Activated CD4-positive, CD25-positive, alpha-beta regulatory T cell treated with anti-CD3 and anti-CD28 coated beads, Interleukin-2, amount 50 U/mL, for 24 hours (primary cell): ENCODE measurements at regions not wholly inside any gene's neighbourhood (a gene's known extent, or its start where the extent isn't known, plus 50 kb on each side); places are given as distances from the start of the nearest gene placed in this dataset.

Experiments used
- ATAC-seq, 2 donors: fragments of 150-1000 bp; cut with Tn5 transposase; one replicate each; pipeline ENCODE4 v1.10.0; 2021; ENCODE audit warnings: mild to moderate bottlenecking in 1 of 2, moderate library complexity in 1 of 2

- ATAC-seq: no peak
These were observed 114.8 kb upstream of the FOXF1 start for GRCh38 chr16:86395477-86395876.

GRCh38 chr16:86396422-86396821, 113.9 kb upstream of the FOXF1 start:
- no peak for ATAC-seq

- no peak for ATAC-seq
These were observed 113.4 kb upstream of the FOXF1 start for GRCh38 chr16:86396901-86397311.

- no peak for ATAC-seq
These were observed 112.1 kb upstream of the FOXF1 start for GRCh38 chr16:86398201-86398600.

- ATAC-seq: no peak
These were observed 111.7 kb upstream of the FOXF1 start for GRCh38 chr16:86398622-86399021.

GRCh38 chr16:86401126-86401525, 109.2 kb upstream of the FOXF1 start:
- no peak for ATAC-seq

- no peak for ATAC-seq
These were observed 107.2 kb upstream of the FOXF1 start for GRCh38 chr16:86403085-86403484.

- ATAC-seq: no peak
These were observed 106.7 kb upstream of the FOXF1 start for GRCh38 chr16:86403541-86404163.

GRCh38 chr16:86404678-86405077, 105.6 kb upstream of the FOXF1 start:
- ATAC-seq: no peak

GRCh38 chr16:86405319-86405718, 105.0 kb upstream of the FOXF1 start:
- no peak for ATAC-seq

GRCh38 chr16:86406056-86406455, 104.3 kb upstream of the FOXF1 start:
- ATAC-seq: no peak

GRCh38 chr16:86408685-86409084, 101.6 kb upstream of the FOXF1 start:
- ATAC-seq: no peak

- ATAC-seq: no peak
These were observed 100.2 kb upstream of the FOXF1 start for GRCh38 chr16:86410081-86410480.

GRCh38 chr16:86410529-86410928, 99.8 kb upstream of the FOXF1 start:
- ATAC-seq: no peak

GRCh38 chr16:86411897-86412296, 98.4 kb upstream of the FOXF1 start:
- no peak for ATAC-seq

GRCh38 chr16:86414991-86415740, 95.2 kb upstream of the FOXF1 start:
- no peak for ATAC-seq

- no peak for ATAC-seq
These were observed 91.3 kb upstream of the FOXF1 start for GRCh38 chr16:86418981-86419380.

- ATAC-seq: no peak
These were observed 90.8 kb upstream of the FOXF1 start for GRCh38 chr16:86419518-86419917.

GRCh38 chr16:86421995-86422394, 88.3 kb upstream of the FOXF1 start:
- ATAC-seq: no peak

GRCh38 chr16:86424398-86424797, 85.9 kb upstream of the FOXF1 start:
- no peak for ATAC-seq

- no peak for ATAC-seq
These were observed 85.3 kb upstream of the FOXF1 start for GRCh38 chr16:86424985-86425384.

- ATAC-seq: no peak
These were observed 84.2 kb upstream of the FOXF1 start for GRCh38 chr16:86426063-86426642.

GRCh38 chr16:86427433-86427851, 82.9 kb upstream of the FOXF1 start:
- ATAC-seq: no peak
